Stimulated activated naive CD8-positive, alpha-beta T cell treated with anti-CD3 and anti-CD28 coated beads, Interleukin-15, Interleukin-2, amounts not matched to agents 100 ng/mL and 50 ng/mL, for 24 hours (primary cell): ENCODE measurements at regions not wholly inside any gene's neighbourhood (a gene's known extent, or its start where the extent isn't known, plus 50 kb on each side); places are given as distances from the start of the nearest gene placed in this dataset.

ENCODE experiments used
- H3K27ac Mint-ChIP-seq: one replicate; pipeline ENCODE4 v1.8.0; 2021; ENCODE audit warnings: mild to moderate bottlenecking, mixed read lengths
- H3K27me3 Mint-ChIP-seq: one replicate; pipeline ENCODE4 v1.8.0; 2021; ENCODE audit warnings: mixed read lengths
- H3K36me3 Mint-ChIP-seq: one replicate; pipeline ENCODE4 v1.8.0; 2021; ENCODE audit warnings: low read depth, mixed read lengths
- H3K4me1 Mint-ChIP-seq: one replicate; pipeline ENCODE4 v1.8.0; 2021; ENCODE audit warnings: low read depth, mixed read lengths
- H3K4me3 Mint-ChIP-seq: one replicate; pipeline ENCODE4 v1.8.0; 2021; ENCODE audit warnings: mild to moderate bottlenecking, mixed read lengths
- H3K9me3 Mint-ChIP-seq: one replicate; pipeline ENCODE4 v1.8.0; 2021; ENCODE audit warnings: mixed read lengths

DNA sequence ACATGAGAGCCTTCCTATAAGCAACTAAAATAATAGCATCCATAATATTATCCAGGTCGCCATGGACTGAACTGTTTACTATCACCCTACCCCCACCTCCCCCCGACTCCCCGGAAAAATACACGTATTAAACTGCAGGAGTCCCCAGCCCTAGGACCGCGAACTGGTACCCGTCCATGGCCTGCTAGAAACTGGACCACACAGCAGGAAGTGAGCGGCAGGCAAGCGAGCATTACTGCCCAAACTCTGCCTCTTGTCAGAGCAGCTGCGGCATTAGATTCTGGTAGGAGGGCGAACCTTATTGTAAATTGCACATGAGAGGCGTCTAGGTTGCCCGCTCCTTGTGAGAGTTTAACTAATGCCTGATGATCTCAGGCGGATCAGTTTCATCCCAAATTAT lies 405.8 kb upstream of the ADGRL3 start:
- no peaks in the 10 kb centered on the region for H3K36me3 Mint-ChIP-seq
- H3K4me3 Mint-ChIP-seq: no peak overlapping the region
- no peaks in the 10 kb centered on the region for H3K27me3 Mint-ChIP-seq
- peaks cover 17% of the 10 kb centered on the region for H3K9me3 Mint-ChIP-seq
- H3K4me1 Mint-ChIP-seq: no peaks in the 10 kb centered on the region
- H3K27ac Mint-ChIP-seq: no peak overlapping the region

DNA sequence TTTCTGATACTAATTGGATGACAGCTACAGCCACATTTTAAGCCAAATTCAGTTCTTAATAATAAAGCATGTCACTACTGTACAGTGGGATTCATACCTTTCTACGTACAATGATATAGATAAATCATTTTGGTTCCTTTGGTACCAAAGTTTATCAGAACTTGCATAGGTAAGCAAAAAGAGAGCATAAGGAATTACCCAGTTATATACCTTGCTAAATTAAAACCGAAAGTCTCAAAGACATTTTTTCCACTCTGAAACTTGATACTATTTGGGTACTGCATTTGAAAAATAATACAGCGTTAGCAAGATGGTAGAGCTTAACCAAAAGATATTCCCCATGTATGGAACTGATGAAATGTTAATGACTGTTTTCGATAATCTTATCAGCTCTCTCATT lies 400.9 kb upstream of the ADGRL3 start:
- Mint-ChIP-seq H3K27ac (no peak overlapping the region), H3K36me3 (no peaks in the 10 kb centered on the region), H3K27me3 (no peaks in the 10 kb centered on the region), H3K9me3 (peaks cover 16% of the 10 kb centered on the region), H3K4me1 (no peaks in the 10 kb centered on the region), H3K4me3 (no peak overlapping the region)

DNA sequence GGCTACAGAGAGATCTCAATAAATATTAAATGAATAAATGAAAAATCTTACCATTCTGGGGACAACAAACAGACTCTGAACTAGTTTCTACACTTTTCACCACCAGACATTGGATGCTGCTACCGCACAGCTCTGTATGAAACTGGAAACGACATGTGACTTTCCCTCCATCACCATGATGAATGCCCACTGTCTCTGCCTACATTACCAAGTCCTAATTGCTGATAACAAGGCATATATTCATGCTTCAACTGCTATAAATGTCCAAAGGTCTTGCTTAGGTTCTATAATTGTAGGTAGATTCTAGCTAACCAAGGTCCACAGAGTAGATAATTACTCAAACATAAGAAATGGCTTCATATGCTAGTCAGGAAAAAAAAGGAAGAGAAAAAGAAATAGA lies 399.4 kb upstream of the ADGRL3 start:
- H3K27me3 Mint-ChIP-seq: no peaks in the 10 kb centered on the region
- no peak overlapping the region for H3K4me3 Mint-ChIP-seq
- no peaks in the 10 kb centered on the region for H3K36me3 Mint-ChIP-seq
- H3K27ac Mint-ChIP-seq: no peak overlapping the region
- H3K4me1 Mint-ChIP-seq: no peaks in the 10 kb centered on the region
- peaks cover 19% of the 10 kb centered on the region for H3K9me3 Mint-ChIP-seq

GRCh38 chr4:60805500-60806313 lies 394.4 kb upstream of the ADGRL3 start:
- H3K4me3 Mint-ChIP-seq: no peak overlapping the region
- no peaks in the 10 kb centered on the region for H3K27me3 Mint-ChIP-seq
- H3K27ac Mint-ChIP-seq: no peak overlapping the region

DNA sequence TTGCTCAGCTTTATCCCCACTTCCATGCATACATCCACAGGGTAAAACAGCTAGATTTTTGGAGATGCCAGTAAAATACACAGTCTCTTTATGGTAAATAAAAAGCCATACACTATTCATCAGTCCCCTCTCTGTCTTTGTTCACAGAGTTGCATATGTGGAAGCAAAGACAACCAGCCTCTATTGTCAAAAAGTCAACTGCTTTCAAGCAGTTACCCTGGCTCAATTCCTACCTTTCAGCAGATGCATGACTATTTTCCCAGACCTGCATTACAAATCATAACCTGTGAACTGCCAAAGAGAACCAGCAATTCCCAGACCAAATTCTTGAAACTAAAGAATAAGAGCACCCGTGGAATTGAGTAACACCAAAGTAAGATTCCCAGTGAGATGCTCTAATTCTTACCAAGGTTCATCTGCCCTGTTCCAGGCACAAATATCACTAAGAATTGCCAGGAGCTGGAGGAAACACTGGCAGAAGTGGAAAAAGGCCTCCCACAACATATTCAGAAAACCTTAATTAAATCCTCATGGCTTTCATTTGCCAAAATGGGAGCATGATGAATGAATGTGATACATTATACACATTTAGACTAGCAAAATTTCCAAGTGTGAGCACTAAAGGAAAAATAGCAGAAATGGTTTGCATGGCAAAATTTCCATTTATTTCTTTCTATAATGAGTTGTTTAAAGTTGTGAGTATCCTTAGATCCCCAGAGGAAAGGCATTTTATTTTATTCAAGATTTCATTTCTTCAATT lies 391.2 kb upstream of the ADGRL3 start:
- H3K27me3 Mint-ChIP-seq: no peaks in the 10 kb centered on the region
- H3K4me1 Mint-ChIP-seq: no peaks in the 10 kb centered on the region
- H3K9me3 Mint-ChIP-seq: peaks cover 13% of the 10 kb centered on the region
- H3K4me3 Mint-ChIP-seq: no peak overlapping the region
- H3K36me3 Mint-ChIP-seq: no peaks in the 10 kb centered on the region
- H3K27ac Mint-ChIP-seq: no peak overlapping the region

More at GRCh38 chr4:60805500-60806313, 394.4 kb upstream of the ADGRL3 start:
- no peaks in the 10 kb centered on the region for H3K36me3 Mint-ChIP-seq
- no peaks in the 10 kb centered on the region for H3K4me1 Mint-ChIP-seq
- peaks cover 15% of the 10 kb centered on the region for H3K9me3 Mint-ChIP-seq

DNA sequence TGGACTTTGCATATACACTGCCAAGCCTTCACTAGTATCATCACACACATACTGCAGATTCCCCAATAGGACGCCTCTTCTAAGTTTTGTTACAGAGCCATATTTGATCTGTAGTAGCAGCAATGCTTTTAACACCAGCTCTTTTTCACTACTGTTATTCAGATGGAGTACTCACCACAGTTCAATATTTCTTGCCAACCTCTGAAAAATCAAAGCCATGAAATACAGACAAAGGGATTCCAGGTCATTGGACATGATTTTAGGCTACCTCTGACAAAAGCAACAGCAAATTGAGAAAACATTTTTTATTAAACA lies 390.7 kb upstream of the ADGRL3 start:
- Mint-ChIP-seq H3K36me3 (no peaks in the 10 kb centered on the region), H3K4me3 (no peak overlapping the region), H3K4me1 (no peaks in the 10 kb centered on the region), H3K27me3 (no peaks in the 10 kb centered on the region), H3K9me3 (peaks cover 13% of the 10 kb centered on the region), H3K27ac (no peak overlapping the region)

DNA sequence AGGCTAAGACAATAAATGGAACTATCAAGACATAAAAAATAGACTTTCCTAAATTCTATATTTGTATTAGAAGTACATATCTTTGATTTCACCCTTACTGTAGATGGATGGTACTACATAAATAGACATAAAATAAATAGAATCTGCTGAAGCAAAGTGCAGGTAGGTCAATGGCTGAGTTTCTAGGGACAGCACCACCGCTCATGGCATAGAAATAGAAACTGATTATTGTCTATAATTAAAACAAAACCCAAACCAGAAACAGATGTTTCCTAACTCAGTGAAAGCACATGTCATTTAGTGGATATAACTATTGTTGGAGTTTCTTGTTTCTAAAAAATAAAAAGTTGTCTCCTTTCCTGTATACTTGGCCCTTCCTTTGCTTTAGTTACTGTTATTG lies 387.3 kb upstream of the ADGRL3 start:
- no peaks in the 10 kb centered on the region for H3K4me1 Mint-ChIP-seq

DNA sequence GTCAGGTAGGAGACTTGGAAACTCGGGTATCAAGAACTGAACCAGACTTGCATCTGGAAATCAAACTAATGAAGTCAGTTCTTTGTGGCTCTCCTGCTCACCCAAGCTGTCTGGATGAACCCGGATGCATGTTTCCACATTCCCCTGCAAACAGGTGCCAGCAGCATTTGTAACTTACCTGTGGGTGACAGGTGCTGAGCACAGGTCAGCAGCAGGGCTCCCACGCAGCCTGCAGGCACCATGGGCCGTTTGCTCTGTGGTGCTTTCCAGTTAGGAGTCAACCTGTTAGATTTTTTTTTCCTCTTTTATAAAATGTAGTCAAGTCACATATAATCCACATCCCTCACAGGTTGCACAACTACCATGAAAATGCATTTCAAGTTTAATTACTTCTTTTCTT lies 385.6 kb upstream of the ADGRL3 start:
- Mint-ChIP-seq H3K27me3 (no peaks in the 10 kb centered on the region), H3K4me3 (no peak overlapping the region), H3K36me3 (no peaks in the 10 kb centered on the region), H3K4me1 (no peaks in the 10 kb centered on the region), H3K9me3 (peaks cover 10% of the 10 kb centered on the region), H3K27ac (no peak overlapping the region)

More for the DNA sequence above, 387.3 kb upstream of the ADGRL3 start:
- no peaks in the 10 kb centered on the region for H3K36me3 Mint-ChIP-seq
- no peaks in the 10 kb centered on the region for H3K27me3 Mint-ChIP-seq
- H3K9me3 Mint-ChIP-seq: peaks cover 6% of the 10 kb centered on the region
- H3K27ac Mint-ChIP-seq: no peak overlapping the region
- H3K4me3 Mint-ChIP-seq: no peak overlapping the region

DNA sequence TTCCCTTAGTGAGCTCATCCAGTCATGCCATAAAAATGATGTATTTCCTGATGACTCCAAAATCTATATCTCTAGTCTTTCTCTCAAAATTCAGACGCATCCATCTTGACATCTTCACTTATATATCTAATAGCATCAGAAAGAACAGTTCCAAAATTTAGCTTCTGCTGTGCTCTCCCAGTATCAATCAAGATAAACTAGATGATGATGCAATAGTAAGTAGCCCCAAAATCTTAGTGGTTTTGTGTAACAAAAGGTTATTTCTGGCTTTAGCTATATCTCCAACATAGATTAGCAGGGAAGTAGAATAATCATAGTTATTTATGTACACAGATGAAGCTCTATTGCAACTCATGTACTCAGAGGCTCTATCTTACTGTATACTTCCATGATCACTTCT lies 382.5 kb upstream of the ADGRL3 start:
- Mint-ChIP-seq H3K27me3 (no peaks in the 10 kb centered on the region), H3K9me3 (peaks cover 10% of the 10 kb centered on the region), H3K4me3 (no peak overlapping the region), H3K4me1 (no peaks in the 10 kb centered on the region), H3K27ac (no peak overlapping the region), H3K36me3 (no peaks in the 10 kb centered on the region)

DNA sequence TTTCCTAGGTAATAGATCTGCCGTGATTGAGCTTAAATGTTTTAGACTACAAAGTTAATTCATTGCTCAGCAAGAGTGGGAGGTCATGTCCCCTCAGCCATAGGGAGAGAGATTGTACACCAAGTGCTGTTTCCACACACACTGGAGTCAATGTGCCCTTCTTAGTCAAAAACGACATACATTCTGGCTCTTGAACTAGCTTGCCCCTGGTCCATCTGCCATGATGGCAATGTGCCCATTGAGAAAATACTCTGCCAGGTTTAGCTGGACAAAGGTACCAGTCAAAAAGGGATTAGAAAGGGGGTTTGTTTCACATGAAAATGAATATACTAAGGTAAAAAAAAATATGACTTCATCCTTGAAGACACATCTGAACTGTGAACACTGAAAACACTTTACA lies 377.1 kb upstream of the ADGRL3 start:
- H3K36me3 Mint-ChIP-seq: no peaks in the 10 kb centered on the region
- H3K27ac Mint-ChIP-seq: no peak overlapping the region
- no peaks in the 10 kb centered on the region for H3K4me1 Mint-ChIP-seq
- no peaks in the 10 kb centered on the region for H3K27me3 Mint-ChIP-seq
- peaks cover 7% of the 10 kb centered on the region for H3K9me3 Mint-ChIP-seq
- no peak overlapping the region for H3K4me3 Mint-ChIP-seq

DNA sequence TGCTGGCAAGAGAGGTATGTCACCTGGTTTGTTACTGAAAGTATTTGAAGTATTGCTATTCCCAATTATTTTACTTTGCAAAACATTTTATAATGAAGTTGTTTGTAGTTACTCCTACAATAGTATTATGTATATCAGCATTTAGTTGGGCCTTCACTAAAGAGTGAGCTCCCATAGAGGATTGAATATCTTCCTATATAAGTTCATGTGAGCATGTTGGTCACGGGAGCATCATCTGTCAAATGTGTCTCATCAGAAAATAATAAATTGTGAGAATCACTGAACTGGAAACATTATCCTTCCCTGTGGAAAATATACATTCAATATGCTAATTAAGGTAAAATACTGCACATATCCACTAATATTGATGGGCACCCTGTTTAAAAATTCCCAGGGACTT lies 360.1 kb upstream of the ADGRL3 start:
- peaks cover 4% of the 10 kb centered on the region for H3K9me3 Mint-ChIP-seq
- no peaks in the 10 kb centered on the region for H3K27me3 Mint-ChIP-seq
- H3K36me3 Mint-ChIP-seq: no peaks in the 10 kb centered on the region
- no peak overlapping the region for H3K27ac Mint-ChIP-seq
- H3K4me1 Mint-ChIP-seq: no peaks in the 10 kb centered on the region
- H3K4me3 Mint-ChIP-seq: no peak overlapping the region

GRCh38 chr4:60846678-60847077 lies 353.4 kb upstream of the ADGRL3 start:
- Mint-ChIP-seq H3K4me1 (no peaks in the 10 kb centered on the region), H3K27me3 (no peaks in the 10 kb centered on the region), H3K36me3 (no peaks in the 10 kb centered on the region), H3K27ac (no peak overlapping the region), H3K4me3 (no peak overlapping the region), H3K9me3 (peaks cover 11% of the 10 kb centered on the region)

DNA sequence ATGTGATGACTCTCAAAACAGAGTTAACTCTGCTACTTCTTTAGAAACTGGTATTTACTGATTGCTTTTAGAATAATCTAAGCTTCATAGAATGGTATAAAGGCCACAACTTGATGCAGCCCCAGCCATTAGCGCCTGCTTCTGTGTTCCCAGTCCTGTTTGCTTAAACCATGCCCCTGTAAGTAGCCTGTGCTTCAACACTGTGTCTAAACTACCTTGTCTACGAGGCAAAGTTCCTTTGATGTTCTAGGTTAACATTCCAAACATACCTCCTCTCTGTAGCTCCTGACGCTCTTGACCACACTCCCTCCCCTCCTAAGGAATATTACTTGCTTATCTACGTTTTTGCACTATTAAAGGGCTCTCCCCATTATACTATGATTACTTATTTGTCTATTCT lies 352.5 kb upstream of the ADGRL3 start:
- Mint-ChIP-seq H3K36me3 (no peaks in the 10 kb centered on the region), H3K27ac (no peak overlapping the region), H3K27me3 (no peaks in the 10 kb centered on the region), H3K9me3 (peaks cover 15% of the 10 kb centered on the region), H3K4me3 (no peak overlapping the region), H3K4me1 (no peaks in the 10 kb centered on the region)

- Mint-ChIP-seq H3K4me3 (no peak overlapping the region), H3K9me3 (peaks cover 11% of the 10 kb centered on the region), H3K27me3 (no peaks in the 10 kb centered on the region), H3K36me3 (no peaks in the 10 kb centered on the region), H3K4me1 (no peaks in the 10 kb centered on the region), H3K27ac (no peak overlapping the region)
Observed at GRCh38 chr4:60857130-60857753, 342.9 kb upstream of the ADGRL3 start.

DNA sequence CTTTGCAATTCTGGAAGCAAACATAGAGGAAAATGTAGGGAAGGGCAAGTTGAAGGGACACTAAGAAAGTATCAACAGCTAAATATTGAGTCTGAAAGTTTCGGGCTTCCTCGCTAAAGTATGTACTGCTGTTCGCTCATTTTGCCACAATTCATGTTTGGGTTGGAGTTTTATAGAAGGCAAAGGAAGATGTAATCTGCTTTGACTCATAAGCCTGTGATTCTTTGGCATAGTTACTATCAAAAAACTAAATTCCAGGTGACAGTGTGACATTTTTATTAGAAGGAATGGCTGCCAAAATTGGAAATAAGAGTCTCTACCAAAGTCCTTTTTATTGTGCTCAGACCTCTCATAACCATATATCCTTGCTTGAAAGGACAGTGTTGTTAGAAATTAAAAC lies 336.7 kb upstream of the ADGRL3 start:
- Mint-ChIP-seq H3K36me3 (no peaks in the 10 kb centered on the region), H3K9me3 (peaks cover 17% of the 10 kb centered on the region), H3K4me3 (no peak overlapping the region), H3K27me3 (no peaks in the 10 kb centered on the region), H3K27ac (no peak overlapping the region), H3K4me1 (no peaks in the 10 kb centered on the region)
